ENCODE measurements at regions not wholly inside any gene's neighbourhood (a gene's known extent, or its start where the extent isn't known, plus 50 kb on each side); places are given as distances from the start of the nearest gene placed in this dataset.

GRCh38 chr1:172894349-172895049, 156.2 kb downstream of the TNFSF18 start:
- Mint-ChIP-seq H3K9me3 (ENCODE audit: low read depth) (peaks cover 7% of the 10 kb centered on the region), H3K36me3 (peaks cover 4% of the 10 kb centered on the region), H3K27ac (peak overlapping the region; percentile 85), H3K27me3 (no peaks in the 10 kb centered on the region), H3K4me3 (peak overlapping the region; percentile 65), H3K4me1 (ENCODE audit: low read depth) (peaks cover 56% of the 10 kb centered on the region)

- Mint-ChIP-seq H3K36me3 (peaks cover 2% of the 10 kb centered on the region), H3K4me3 (peak overlapping the region; percentile 65), H3K4me1 (ENCODE audit: low read depth) (peaks cover 60% of the 10 kb centered on the region), H3K27me3 (no peaks in the 10 kb centered on the region), H3K9me3 (ENCODE audit: low read depth) (peaks cover 7% of the 10 kb centered on the region), H3K27ac (peak overlapping the region; percentile 85)
These were observed 155.7 kb downstream of the TNFSF18 start for GRCh38 chr1:172895050-172895460.

- peaks cover 67% of the 10 kb centered on the region for H3K4me1 Mint-ChIP-seq (ENCODE audit: low read depth)
- H3K27me3 Mint-ChIP-seq = no peaks in the 10 kb centered on the region
- peaks cover 7% of the 10 kb centered on the region for H3K9me3 Mint-ChIP-seq (ENCODE audit: low read depth)
- peak overlapping the region; percentile 57 for H3K4me3 Mint-ChIP-seq
- H3K27ac Mint-ChIP-seq = peak overlapping the region; percentile 29
- H3K36me3 Mint-ChIP-seq = peaks cover 2% of the 10 kb centered on the region
These were observed 155.0 kb downstream of the TNFSF18 start for GRCh38 chr1:172895761-172896160.

GRCh38 chr1:172897738-172898137, 153.0 kb downstream of the TNFSF18 start:
- peaks cover 7% of the 10 kb centered on the region for H3K9me3 Mint-ChIP-seq (ENCODE audit: low read depth)
- peak overlapping the region; percentile 13 for H3K27ac Mint-ChIP-seq
- no peak overlapping the region for H3K4me3 Mint-ChIP-seq
- H3K36me3 Mint-ChIP-seq = peaks cover 2% of the 10 kb centered on the region
- H3K4me1 Mint-ChIP-seq (ENCODE audit: low read depth) = peaks cover 73% of the 10 kb centered on the region
- no peaks in the 10 kb centered on the region for H3K27me3 Mint-ChIP-seq

GRCh38 chr1:172898866-172899265, 151.9 kb downstream of the TNFSF18 start:
- no peaks in the 10 kb centered on the region for H3K27me3 Mint-ChIP-seq
- peaks cover 2% of the 10 kb centered on the region for H3K36me3 Mint-ChIP-seq
- H3K4me3 Mint-ChIP-seq = peak overlapping the region; percentile 14
- peak overlapping the region; percentile 30 for H3K27ac Mint-ChIP-seq
- peaks cover 7% of the 10 kb centered on the region for H3K9me3 Mint-ChIP-seq (ENCODE audit: low read depth)
- H3K4me1 Mint-ChIP-seq (ENCODE audit: low read depth) = peaks cover 69% of the 10 kb centered on the region

- Mint-ChIP-seq H3K4me3 (peak overlapping the region; percentile 15), H3K36me3 (peaks cover 2% of the 10 kb centered on the region), H3K27ac (peak overlapping the region; percentile 31), H3K9me3 (ENCODE audit: low read depth) (peaks cover 7% of the 10 kb centered on the region), H3K27me3 (no peaks in the 10 kb centered on the region), H3K4me1 (ENCODE audit: low read depth) (peaks cover 59% of the 10 kb centered on the region)
These were observed 150.3 kb downstream of the TNFSF18 start for GRCh38 chr1:172900376-172900997.

GRCh38 chr1:172902200-172902599, 148.5 kb downstream of the TNFSF18 start:
- no peak overlapping the region for H3K27ac Mint-ChIP-seq
- peaks cover 2% of the 10 kb centered on the region for H3K36me3 Mint-ChIP-seq
- peaks cover 62% of the 10 kb centered on the region for H3K4me1 Mint-ChIP-seq (ENCODE audit: low read depth)
- no peaks in the 10 kb centered on the region for H3K27me3 Mint-ChIP-seq
- no peak overlapping the region for H3K4me3 Mint-ChIP-seq
- H3K9me3 Mint-ChIP-seq (ENCODE audit: low read depth) = peaks cover 7% of the 10 kb centered on the region

- Mint-ChIP-seq H3K36me3 (no peaks in the 10 kb centered on the region), H3K9me3 (ENCODE audit: low read depth) (peaks cover 3% of the 10 kb centered on the region), H3K27ac (no peak overlapping the region), H3K4me3 (no peak overlapping the region), H3K27me3 (no peaks in the 10 kb centered on the region), H3K4me1 (ENCODE audit: low read depth) (peaks cover 66% of the 10 kb centered on the region)
These were observed 147.8 kb downstream of the TNFSF18 start for GRCh38 chr1:172902861-172903381.

GRCh38 chr1:172903581-172904220, 147.0 kb downstream of the TNFSF18 start:
- Mint-ChIP-seq H3K4me3 (no peak overlapping the region), H3K4me1 (ENCODE audit: low read depth) (peaks cover 59% of the 10 kb centered on the region), H3K27ac (no peak overlapping the region), H3K9me3 (ENCODE audit: low read depth) (peaks cover 5% of the 10 kb centered on the region), H3K36me3 (no peaks in the 10 kb centered on the region), H3K27me3 (no peaks in the 10 kb centered on the region)

GRCh38 chr1:172905452-172905851, 145.3 kb downstream of the TNFSF18 start:
- H3K4me3 Mint-ChIP-seq = no peak overlapping the region
- no peak overlapping the region for H3K27ac Mint-ChIP-seq
- peaks cover 43% of the 10 kb centered on the region for H3K4me1 Mint-ChIP-seq (ENCODE audit: low read depth)
- H3K36me3 Mint-ChIP-seq = no peaks in the 10 kb centered on the region
- H3K27me3 Mint-ChIP-seq = no peaks in the 10 kb centered on the region
- peaks cover 9% of the 10 kb centered on the region for H3K9me3 Mint-ChIP-seq (ENCODE audit: low read depth)

- peaks cover 34% of the 10 kb centered on the region for H3K4me1 Mint-ChIP-seq (ENCODE audit: low read depth)
- H3K36me3 Mint-ChIP-seq = no peaks in the 10 kb centered on the region
- peak overlapping the region; percentile 12 for H3K27ac Mint-ChIP-seq
- peaks cover 9% of the 10 kb centered on the region for H3K9me3 Mint-ChIP-seq (ENCODE audit: low read depth)
- no peaks in the 10 kb centered on the region for H3K27me3 Mint-ChIP-seq
- H3K4me3 Mint-ChIP-seq = no peak overlapping the region
These were observed 143.8 kb downstream of the TNFSF18 start for GRCh38 chr1:172906778-172907592.

GRCh38 chr1:172907834-172908326, 142.9 kb downstream of the TNFSF18 start:
- Mint-ChIP-seq H3K9me3 (ENCODE audit: low read depth) (peaks cover 9% of the 10 kb centered on the region), H3K27ac (no peak overlapping the region), H3K4me1 (ENCODE audit: low read depth) (peaks cover 30% of the 10 kb centered on the region), H3K4me3 (no peak overlapping the region), H3K27me3 (no peaks in the 10 kb centered on the region), H3K36me3 (peaks cover 1% of the 10 kb centered on the region)

- peaks cover 13% of the 10 kb centered on the region for H3K9me3 Mint-ChIP-seq (ENCODE audit: low read depth)
- H3K27me3 Mint-ChIP-seq = no peaks in the 10 kb centered on the region
- H3K4me1 Mint-ChIP-seq (ENCODE audit: low read depth) = peaks cover 27% of the 10 kb centered on the region
- H3K36me3 Mint-ChIP-seq = peaks cover 5% of the 10 kb centered on the region
- no peak overlapping the region for H3K4me3 Mint-ChIP-seq
- no peak overlapping the region for H3K27ac Mint-ChIP-seq
These were observed 141.0 kb downstream of the TNFSF18 start for GRCh38 chr1:172909606-172910326.

- no peak overlapping the region for H3K4me3 Mint-ChIP-seq
- H3K27me3 Mint-ChIP-seq = no peaks in the 10 kb centered on the region
- peaks cover 5% of the 10 kb centered on the region for H3K36me3 Mint-ChIP-seq
- H3K9me3 Mint-ChIP-seq (ENCODE audit: low read depth) = peaks cover 13% of the 10 kb centered on the region
- peaks cover 1% of the 10 kb centered on the region for H3K4me1 Mint-ChIP-seq (ENCODE audit: low read depth)
- H3K27ac Mint-ChIP-seq = no peak overlapping the region
These were observed 137.9 kb downstream of the TNFSF18 start for GRCh38 chr1:172912765-172913260.
